ENCODE measurements at regions not wholly inside any gene's neighbourhood (a gene's known extent, or its start where the extent isn't known, plus 50 kb on each side); places are given as distances from the start of the nearest gene placed in this dataset.

DNA sequence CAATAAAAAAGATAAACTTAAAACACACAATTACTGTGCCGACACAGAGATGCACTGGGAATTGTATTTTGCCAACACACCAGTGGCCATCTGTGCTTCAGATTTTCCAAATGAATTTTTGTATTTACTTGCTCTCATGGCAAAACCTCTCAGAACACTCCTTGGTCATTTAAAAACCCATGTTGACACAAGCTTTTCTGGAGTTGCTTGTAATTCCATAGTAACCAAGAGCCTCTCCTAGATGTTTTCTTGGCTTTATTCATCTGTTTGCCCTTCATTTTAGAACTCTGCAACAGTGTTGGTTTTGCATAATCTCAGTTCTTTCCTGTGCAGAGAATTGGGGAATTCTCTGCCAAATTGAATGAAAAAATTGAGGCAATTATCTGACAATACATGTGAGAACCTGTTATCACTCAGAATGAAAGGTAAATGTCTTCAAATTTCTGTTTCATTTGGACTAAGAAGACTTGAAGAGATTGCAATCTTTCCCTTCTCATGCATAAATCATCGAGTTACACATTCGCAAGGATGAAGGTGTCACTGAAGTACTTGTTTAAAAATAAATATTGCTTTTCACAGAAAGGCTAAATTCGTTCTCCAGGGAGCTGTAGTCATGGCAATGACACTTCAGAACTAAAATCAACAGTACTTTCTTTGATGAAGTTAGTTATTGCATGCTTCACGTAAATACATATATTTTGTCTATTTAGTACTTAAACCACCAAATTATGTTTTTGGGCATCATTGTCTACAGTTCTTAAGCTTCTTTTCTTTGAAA, 301.8 kb upstream of the CTSO start:
- DNase-seq (ENCODE audit: low read depth in 2 of 3, low spot score in 2 of 3) = no peak

DNA sequence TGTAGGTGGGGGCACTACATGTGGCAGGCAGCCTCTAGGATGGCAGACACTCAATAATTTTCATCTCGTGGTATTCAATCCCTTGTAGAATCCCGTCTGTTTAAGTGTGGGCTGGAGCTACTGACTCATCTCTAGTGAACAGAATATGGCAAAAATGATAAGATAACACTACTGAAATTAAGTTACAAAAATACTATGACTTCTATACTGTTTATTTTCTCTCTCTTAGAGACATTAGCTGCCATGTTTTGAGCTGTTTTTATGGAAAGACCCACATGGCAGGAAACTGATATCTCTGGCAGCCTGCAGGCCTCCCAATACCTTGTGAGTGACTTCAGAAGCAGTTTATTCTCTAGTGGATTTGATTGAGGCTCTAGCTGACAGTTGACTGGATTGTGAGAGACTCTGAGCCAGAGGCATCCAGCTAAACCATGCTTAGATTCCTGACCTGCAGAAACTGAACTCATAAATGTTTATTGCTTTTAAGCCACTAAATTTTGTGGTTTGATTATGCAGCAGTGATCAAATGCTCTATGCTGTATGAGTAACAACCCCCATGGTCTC, 298.8 kb upstream of the CTSO start:
- DNase-seq (ENCODE audit: low read depth in 2 of 3, low spot score in 2 of 3) = no peak

DNA sequence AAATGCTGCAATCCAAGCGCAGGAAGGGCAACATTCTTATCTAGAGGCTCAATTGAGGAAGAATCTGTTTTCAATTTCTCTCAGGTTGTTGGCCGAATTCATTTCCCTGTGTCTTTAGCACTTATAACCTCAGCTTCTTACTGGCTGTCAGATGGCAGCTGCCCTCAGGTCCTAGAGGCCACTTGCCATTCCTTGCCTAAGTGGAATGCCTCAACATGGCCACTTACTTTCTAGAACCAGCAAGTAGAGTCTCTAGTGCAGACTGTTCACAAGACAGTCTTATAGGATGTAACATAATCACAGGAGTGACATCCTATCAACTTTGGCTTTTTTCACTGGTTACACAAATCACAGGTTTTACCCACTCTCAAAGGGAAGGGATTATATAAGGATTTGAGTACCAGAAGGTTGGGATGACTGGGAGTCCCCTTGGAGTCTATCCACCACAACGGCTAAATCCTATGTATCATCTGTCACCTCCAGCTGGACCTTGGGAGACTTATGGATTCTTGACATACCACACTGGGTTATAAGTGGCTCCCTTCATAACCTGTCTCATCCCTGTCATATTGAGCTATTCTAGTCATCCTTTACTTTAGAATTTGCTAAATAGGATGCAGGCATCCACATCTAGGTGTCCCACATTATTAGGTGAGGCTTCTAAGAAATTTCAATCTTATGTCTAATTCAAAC, 297.9 kb upstream of the CTSO start:
- DNase-seq (ENCODE audit: low read depth in 2 of 3, low spot score in 2 of 3) = no peak

DNA sequence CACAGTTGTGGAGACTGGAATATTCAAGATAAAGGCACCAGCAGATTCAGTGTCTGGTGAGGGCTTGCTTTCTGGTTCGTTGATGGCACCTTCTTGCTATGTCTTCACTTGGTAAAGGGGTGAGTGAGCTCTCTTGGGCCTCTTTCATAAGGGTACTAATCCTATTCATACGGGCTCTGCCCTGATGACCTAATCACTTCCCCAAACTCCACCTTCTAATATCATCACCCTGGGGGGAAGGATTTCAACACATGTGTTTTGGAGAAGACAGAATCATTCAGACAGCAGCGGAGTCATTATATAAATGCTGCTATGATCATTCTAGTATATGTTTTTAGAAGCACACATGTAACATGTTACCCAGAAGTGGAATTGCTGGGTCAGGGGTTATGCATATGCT, 295.3 kb upstream of the CTSO start:
- DNase-seq (ENCODE audit: low read depth in 2 of 3, low spot score in 2 of 3) = no peak

DNA sequence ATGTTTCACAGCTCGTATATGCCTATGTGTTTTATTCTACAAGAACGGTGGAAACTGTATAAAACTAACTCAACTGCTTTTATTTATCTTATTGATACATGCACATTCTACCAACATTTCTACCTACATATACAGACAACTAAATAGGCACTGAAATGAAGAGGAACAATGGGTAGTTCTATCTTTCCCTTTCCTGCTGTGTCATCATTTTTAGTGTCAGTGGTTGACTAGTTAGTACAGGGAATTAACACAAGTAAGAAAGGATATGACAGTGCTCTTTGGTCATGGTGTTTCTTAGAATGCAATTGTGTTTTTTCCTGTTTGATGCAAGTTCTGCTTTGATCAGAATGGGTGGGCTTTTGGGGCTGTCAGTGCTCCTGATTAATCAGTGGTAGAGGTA, 293.8 kb upstream of the CTSO start:
- no peak for DNase-seq (ENCODE audit: low read depth in 2 of 3, low spot score in 2 of 3)

DNA sequence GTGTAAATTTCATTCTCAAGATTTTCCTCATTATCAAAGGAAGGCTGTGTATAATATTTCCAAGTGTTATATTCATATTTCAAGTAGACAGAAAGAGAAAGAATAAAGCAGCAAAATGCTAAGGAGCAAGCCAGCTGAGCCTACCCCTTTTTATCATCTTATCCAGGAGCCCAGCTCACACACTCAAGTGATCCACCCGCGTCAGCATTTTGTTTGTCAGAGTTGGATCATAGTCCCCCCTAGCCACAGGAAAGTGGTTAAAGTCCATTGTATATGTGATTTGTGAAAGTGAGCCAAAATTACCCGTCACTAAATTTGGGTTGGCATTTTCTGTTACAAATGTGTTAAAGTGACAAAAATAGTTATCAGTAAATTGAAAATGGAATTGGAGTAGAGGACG, 289.3 kb upstream of the CTSO start:
- DNase-seq (ENCODE audit: low read depth in 2 of 3, low spot score in 2 of 3) = no peak

DNA sequence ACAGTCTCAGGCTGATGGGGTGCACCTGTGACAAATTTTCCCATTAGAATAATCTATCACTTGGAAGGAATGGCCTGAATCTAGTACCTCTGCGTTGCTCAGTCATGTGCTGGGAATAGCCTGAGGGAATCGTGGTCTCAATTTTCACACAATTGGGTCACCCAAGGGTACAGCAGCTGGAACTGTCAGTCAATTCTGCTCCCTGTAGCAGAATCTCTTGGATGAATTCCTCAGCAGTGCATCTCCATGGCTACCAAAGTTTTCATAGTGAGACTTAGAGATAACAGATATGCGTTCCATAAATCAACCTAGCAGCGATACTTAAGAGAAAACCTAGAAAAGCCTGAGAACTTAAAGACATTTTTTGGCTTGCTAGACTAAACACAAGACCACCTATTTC, 288.7 kb upstream of the CTSO start:
- no peak for DNase-seq (ENCODE audit: low read depth in 2 of 3, low spot score in 2 of 3)

DNA sequence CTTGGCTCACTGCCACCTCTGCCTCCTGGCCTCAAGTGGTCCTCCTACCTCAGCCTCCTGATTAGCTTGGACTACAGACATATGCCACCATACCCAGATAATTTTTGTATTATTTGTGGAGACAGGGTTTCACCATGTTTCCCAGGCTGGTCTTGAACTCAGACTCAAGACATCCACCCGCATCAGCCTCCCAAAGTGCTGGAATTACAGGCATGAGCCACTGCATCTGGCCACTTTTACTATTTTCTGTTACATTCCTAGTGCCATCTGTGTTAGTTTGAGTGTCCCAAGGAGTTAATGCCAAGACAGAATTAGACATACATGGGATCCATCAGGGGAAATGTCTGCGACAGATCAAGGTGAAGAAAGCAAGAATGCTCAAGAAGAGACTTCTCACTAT, 288.2 kb upstream of the CTSO start:
- no peak for DNase-seq (ENCODE audit: low read depth in 2 of 3, low spot score in 2 of 3)

DNA sequence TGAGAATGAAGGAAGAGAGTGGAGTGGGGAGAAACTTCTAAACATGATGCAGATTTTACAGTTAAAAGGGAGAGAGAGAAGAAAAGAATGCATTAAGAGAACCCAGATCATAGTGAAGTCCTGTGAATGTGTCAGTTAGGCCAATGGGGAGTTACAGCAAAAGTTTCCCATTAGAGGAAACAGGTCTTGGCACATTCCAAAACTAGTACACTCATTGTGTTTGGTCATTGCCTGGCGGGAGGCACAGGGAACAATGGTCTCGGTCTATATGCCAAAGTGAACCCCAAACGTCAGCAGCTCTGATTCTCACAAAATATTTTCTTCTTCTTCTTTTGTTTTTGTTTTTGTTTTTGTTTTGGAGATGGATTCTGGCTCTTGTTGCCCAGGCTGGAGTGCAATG, 284.5 kb upstream of the CTSO start:
- no peak for DNase-seq (ENCODE audit: low read depth in 2 of 3, low spot score in 2 of 3)

DNA sequence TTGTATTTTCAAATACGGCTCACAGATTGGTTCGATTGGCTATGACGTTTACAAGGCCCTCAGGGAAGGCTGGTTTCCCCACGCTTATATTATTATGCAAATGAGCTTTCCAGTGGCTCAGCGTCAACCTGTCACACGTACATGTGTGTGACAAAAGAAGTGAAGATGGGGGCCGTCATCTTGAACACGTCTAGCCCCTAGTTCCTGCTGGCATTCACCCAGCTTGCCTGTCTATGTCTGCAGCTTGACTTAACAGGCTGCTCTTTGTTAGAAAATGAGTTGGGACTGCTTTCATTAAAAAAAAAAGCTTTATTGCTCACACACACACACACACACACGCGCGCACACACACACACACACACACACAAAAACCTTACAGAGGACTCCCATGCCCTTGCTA, 283.6 kb upstream of the CTSO start:
- no peak for DNase-seq (ENCODE audit: low read depth in 2 of 3, low spot score in 2 of 3)

DNA sequence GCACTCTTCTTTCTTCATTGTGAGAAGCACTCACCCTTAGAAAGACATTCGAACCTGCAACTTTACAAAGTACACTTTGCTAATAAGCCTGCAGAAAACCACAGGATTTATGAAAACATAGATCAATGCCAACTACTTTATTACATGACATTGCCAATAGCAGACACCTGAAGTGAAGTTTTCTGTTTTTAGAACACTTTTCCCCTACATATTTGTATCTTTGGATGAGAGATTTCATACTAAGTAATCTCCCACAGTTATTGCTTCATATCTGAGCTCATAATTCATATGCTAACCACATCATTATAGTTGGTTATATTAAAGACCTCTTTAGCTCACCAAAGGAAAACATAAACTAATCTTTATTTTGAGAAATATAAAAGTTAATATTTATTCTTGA, 276.5 kb upstream of the CTSO start:
- no peak for DNase-seq (ENCODE audit: low read depth in 2 of 3, low spot score in 2 of 3)

DNA sequence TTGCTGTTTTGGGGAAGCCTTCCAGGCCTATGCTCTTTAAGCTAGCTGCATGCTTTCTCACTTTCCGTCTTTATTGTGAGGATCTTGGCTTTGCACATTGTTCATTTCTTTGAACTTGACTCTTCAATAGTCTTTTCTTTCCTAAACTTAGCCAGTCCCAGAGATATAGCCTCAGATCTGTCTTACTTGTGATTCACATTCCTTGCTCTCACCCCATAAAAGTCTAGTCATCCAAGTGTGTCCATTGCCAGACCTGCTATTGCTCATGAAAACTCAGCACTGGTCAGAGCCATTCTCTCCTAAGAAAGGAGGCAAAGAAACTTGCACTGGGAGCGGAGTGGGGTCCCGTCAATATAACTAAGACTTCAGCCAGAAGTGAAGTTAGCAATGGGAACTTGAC, 275.0 kb upstream of the CTSO start:
- DNase-seq (ENCODE audit: low read depth in 2 of 3, low spot score in 2 of 3) = no peak

DNA sequence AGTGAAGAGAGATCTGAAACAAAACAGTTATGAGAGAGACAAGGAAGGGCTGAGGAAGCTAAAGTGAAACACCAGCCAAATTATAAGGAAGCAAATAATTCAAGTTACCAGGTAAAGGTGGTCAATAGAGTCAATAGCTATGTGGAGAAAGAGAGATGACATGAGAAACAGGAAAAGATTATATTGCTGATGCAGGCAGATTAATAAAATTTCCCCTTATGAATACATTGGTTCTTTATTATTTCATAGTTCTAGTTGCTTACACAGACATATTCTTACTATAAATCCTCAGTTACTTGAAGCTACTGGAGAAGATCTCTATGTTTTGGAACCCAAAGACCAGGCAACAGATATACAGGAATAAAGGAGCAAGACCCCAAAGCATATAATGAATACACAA, 273.7 kb upstream of the CTSO start:
- DNase-seq (ENCODE audit: low read depth in 2 of 3, low spot score in 2 of 3) = no peak

DNA sequence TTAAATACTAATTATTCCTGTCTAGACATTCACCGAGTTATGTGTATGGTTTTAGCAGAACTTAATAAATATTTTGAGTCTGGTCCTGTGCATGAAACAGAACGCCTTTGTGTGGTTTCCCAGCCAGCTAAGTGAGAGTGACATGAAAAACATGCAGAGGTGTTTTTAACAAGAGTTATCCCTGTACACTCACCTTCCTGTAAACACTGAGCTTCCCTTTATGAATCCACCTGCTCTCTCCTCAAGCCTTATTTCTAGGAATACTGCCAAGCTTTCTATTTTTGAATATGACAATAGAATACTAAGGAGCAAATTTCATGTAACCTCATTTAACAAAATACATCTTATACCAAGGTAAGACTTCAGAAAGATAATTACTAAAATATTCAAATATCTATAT, 270.3 kb upstream of the CTSO start:
- no peak for DNase-seq (ENCODE audit: low read depth in 2 of 3, low spot score in 2 of 3)

DNA sequence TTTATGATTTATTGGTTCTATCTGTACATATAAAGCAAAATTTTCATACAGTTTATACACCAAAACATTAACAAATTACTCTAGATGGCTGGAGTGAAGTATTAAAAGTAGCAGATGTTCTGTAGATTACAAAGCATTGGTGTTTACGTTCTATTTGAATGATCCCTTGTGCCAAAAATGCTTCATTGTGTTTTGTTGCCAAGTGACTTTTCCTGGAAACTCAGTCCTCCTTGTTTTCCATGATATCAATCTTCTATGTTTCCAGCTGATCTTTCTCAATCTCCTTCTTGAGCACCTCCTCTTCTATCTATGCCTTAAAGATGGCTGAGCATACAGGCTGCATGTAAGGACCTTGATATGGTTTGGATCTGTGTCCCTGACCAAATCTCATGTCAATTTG, 263.6 kb upstream of the CTSO start:
- DNase-seq (ENCODE audit: low read depth in 2 of 3, low spot score in 2 of 3) = no peak

DNA sequence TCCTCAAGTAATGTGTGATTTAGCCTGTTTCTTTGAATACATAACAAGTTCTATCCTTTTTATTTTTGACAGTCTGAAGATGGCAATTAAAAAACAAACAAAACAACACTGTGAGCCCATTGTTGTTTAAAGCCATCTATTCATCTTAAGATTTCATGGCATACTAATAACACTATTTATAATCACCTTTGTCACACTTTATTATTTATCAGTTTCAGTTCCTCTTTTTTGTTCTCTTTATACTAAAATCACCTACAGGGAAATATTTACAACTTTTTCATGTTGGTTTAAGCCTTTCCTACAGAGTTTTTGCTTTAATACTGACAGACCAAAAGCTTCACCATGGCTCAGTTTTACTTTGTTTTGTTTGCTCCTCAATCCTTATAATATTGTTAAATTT, 247.4 kb upstream of the CTSO start:
- no peak for DNase-seq (ENCODE audit: low read depth in 2 of 3, low spot score in 2 of 3)

DNA sequence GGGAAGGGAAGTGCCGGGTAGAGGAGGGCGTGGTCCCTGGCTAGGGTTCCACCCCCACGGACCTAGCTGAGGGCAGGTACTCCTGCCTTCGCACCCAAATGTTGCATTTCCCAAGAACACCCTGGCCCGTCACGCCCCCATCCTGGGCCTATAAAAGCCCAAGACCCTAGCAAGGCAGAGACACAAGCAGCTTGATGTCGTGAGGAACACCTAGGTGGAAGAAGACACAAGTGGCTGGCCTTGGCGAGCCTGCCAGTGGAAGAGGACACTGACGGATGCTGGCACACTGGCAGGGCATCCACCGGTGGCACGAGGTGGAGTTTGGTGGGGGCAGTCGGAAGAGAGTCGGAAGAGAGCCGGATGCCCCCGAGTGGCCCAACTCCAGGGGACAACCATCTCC, 244.8 kb upstream of the CTSO start:
- no peak for DNase-seq (ENCODE audit: low read depth in 2 of 3, low spot score in 2 of 3)

DNA sequence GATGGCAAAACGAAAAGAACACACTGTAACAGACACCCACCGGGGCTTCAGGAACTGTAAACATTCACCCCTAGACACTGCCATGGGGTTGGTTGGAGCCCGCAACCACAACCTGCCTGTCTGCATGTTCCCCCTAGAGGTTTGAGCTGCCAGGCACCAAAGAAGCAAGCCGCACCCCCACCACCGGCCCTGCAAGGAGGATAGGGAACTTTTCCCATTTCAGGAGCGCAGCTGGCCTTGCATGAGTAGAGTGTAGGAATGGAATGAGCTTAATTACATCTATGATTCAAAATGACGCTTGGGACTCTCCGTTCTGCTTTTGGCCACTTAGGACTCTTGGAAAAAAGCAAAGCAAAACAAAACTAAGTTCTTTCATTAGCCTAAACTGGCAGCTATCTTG, 243.6 kb upstream of the CTSO start:
- no peak for DNase-seq (ENCODE audit: low read depth in 2 of 3, low spot score in 2 of 3)

DNA sequence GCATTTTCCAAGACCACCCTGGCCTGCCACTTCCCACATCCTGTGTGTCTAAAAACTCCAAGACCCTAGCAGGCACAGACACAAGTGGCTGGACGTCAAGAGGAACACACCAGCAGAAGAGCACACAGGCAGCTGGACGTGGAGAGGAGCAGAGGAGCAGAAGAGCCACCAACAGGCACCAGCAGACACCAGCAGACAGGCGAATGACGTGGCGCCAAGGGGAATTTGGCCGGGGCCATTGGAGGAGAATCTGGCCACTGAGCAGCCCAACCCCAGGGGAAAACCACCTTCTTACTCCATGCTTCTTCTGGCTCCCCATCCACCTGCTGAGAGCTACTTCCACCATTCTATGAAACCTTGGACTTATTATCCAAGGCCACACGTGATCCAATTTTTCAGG, 243.1 kb upstream of the CTSO start:
- no peak for DNase-seq (ENCODE audit: low read depth in 2 of 3, low spot score in 2 of 3)

DNA sequence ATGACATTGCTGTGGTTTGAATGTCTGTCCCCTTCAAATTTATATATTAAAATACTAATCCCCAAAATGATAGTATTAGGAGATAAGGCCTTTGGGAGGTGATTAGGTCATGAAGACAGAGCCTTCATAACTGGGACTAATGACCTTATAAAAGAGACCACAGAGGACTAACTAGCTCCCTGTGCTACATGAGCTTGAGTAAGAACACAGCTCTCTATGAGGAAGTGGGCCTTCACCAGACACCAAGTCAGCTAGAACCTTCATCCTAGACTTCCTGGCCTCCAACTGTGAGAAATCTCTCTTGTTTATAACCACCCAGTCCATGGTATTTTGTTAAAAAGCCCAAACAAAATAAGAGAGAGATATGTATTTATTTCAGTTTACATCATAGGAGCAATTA, 242.2 kb upstream of the CTSO start:
- peak in 1 of 3 donors; percentile 32 for DNase-seq (ENCODE audit: low read depth in 2 of 3, low spot score in 2 of 3)

DNA sequence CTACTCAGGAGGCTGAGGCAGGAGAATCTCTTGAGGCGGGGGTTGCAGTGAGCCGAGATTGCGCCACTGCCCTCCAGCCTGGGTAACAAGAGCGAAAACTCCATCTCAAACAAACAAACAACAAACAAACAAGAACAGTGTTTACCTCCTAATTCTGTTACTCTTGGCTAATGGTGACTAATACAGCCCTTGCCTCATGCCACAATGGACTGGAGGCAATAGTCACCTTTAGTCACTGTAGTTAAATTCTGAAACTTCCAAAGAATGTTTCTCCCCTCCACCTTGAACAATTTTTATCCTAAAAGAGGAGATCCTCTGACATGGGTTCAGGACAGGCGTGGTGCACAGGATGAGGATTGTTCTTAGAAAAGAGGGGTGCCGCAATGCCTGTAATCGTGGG, 241.2 kb upstream of the CTSO start:
- DNase-seq (ENCODE audit: low read depth in 2 of 3, low spot score in 2 of 3) = no peak

DNA sequence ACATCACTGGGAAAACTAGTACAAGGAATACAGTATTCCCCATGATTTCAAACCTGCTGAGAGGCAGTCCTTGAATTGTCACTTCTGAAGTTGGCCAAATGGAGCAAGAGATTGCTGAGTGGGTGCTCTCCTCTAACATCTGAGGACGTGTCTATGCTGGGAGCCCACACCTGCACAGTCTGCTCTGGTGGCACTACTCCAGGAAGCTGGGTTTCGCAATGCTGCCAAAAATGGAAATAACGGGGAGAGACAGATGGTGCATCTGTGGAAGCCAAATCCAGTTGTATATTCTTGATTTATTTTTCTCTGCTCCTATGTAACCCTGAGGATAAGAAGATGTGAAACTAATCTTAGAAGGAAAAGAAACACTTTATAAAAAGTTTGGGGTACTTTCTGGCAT, 240.1 kb upstream of the CTSO start:
- peak in 1 of 3 donors; percentile 38 for DNase-seq (ENCODE audit: low read depth in 2 of 3, low spot score in 2 of 3)
